ENCODE measurements at regions not wholly inside any gene's neighbourhood (a gene's known extent, or its start where the extent isn't known, plus 50 kb on each side); places are given as distances from the start of the nearest gene placed in this dataset.

- TF ChIP-seq CTCF (conservative IDR thresholded peaks at IDR 0.05) (no peak), EZH2 (IDR thresholded peaks at IDR 0.05; ENCODE audit: low read depth) (no peak)
Measured at GRCh38 chr10:78765726-78766335, 302.9 kb upstream of the ZMIZ1 start.

All from PC-9 (cell line).